ENCODE measurements at regions not wholly inside any gene's neighbourhood (a gene's known extent, or its start where the extent isn't known, plus 50 kb on each side); places are given as distances from the start of the nearest gene placed in this dataset.

- TF ChIP-seq ZBTB44 (CRISPR knock-in tag; IDR thresholded peaks at IDR 0.05) (peak; percentile 36; the same call in 1 of the 2 replicates), POGZ (CRISPR knock-in tag; IDR thresholded peaks at IDR 0.05) (0 out of 2 replicates have a peak, but pooled peaks have one; percentile 51), ZNF317 (CRISPR knock-in tag; IDR thresholded peaks at IDR 0.05) (no peak), SNAPC2 (CRISPR knock-in tag; IDR thresholded peaks at IDR 0.05) (no peak; the same call in 1 of the 2 replicates), EED (CRISPR knock-in tag; IDR thresholded peaks at IDR 0.05) (no peak), ZSCAN5A (CRISPR knock-in tag; IDR thresholded peaks at IDR 0.05; ENCODE audit: borderline replicate concordance) (no peak), ARID4A (CRISPR knock-in tag; IDR thresholded peaks at IDR 0.05; ENCODE audit: borderline replicate concordance) (peak; percentile 87), MXD3 (CRISPR knock-in tag; IDR thresholded peaks at IDR 0.05) (peak; percentile 68; the same call in 1 of the 2 replicates), ZC3H4 (CRISPR knock-in tag; IDR thresholded peaks at IDR 0.05; ENCODE audit: borderline replicate concordance) (no peak), NFIC (IDR thresholded peaks at IDR 0.05; ENCODE audit: low read length) (no peak), SYNCRIP (IDR thresholded peaks at IDR 0.05; ENCODE audit: insufficient read depth, low read depth, low read length) (no peak), THAP8 (CRISPR knock-in tag; IDR thresholded peaks at IDR 0.05; ENCODE audit: borderline replicate concordance) (no peak; the same call in 1 of the 2 replicates), ARNT (IDR thresholded peaks at IDR 0.05) (no peak), SRY (CRISPR knock-in tag; IDR thresholded peaks at IDR 0.05) (peak; percentile 53; the same call in 1 of the 2 replicates), WIZ (CRISPR knock-in tag; IDR thresholded peaks at IDR 0.05) (no peak), ZNF33A (CRISPR knock-in tag; IDR thresholded peaks at IDR 0.05; ENCODE audit: borderline replicate concordance) (no peak), ZNF883 (CRISPR knock-in tag; IDR thresholded peaks at IDR 0.05; ENCODE audit: not compliant biosample characterization) (peak; percentile 63), ZMYM3 (CRISPR knock-in tag; IDR thresholded peaks at IDR 0.05) (no peak), FIP1L1 (IDR thresholded peaks at IDR 0.05; ENCODE audit: borderline replicate concordance, insufficient read depth, low read depth, low read length) (no peak), ZNF10 (CRISPR knock-in tag; IDR thresholded peaks at IDR 0.05; ENCODE audit: borderline replicate concordance, low read depth) (no peak), MXD4 (CRISPR knock-in tag; IDR thresholded peaks at IDR 0.05) (no peak; the same call in 1 of the 2 replicates), FOXJ3 (CRISPR knock-in tag; IDR thresholded peaks at IDR 0.05; ENCODE audit: borderline replicate concordance) (no peak)
Observed at GRCh38 chr16:85553436-85554113, 59.5 kb upstream of the GSE1 start (continued).
